Nephron (organoid): ENCODE measurements at regions not wholly inside any gene's neighbourhood (a gene's known extent, or its start where the extent isn't known, plus 50 kb on each side); places are given as distances from the start of the nearest gene placed in this dataset.
A peak's percentile ranks its signal among the peaks of the same experiment; 100 is the strongest.

Experiments used
- H3K27ac Mint-ChIP-seq, 3 experiments: 2 replicates each; pipeline ENCODE4 v1.8.0; 2020; ENCODE audit warnings: mixed read lengths in 3 of 3, mild to moderate bottlenecking in 2 of 3, moderate library complexity in 1 of 3
- H3K27me3 Mint-ChIP-seq: 2 replicates; pipeline ENCODE4 v1.8.0; 2021; ENCODE audit warnings: low read depth, mild to moderate bottlenecking, moderate library complexity, mixed read lengths
- H3K36me3 Mint-ChIP-seq: 2 replicates; pipeline ENCODE4 v1.8.0; 2020; ENCODE audit warnings: low read depth, mixed read lengths
- H3K4me1 Mint-ChIP-seq: 2 replicates; pipeline ENCODE4 v1.8.0; 2020; ENCODE audit warnings: mixed read lengths
- H3K4me3 Mint-ChIP-seq, 3 experiments: 2 replicates each; pipeline ENCODE4 v1.8.0; 2020; ENCODE audit warnings: mild to moderate bottlenecking in 3 of 3, mixed read lengths in 3 of 3, moderate library complexity in 2 of 3
- H3K9me3 Mint-ChIP-seq: 2 replicates; pipeline ENCODE4 v1.8.0; 2020; ENCODE audit warnings: mixed read lengths
- TF ChIP-seq, protein P1 (sequence below), 3 experiments: fragments of 200-600 bp; sonication (generic); IDR thresholded peaks; one replicate each; pipeline ENCODE4 v1.5.0; 2021; ENCODE audit warnings: antibody characterized with exemption in 3 of 3; ENCODE audit not compliant: unreplicated experiment in 3 of 3

DNA sequence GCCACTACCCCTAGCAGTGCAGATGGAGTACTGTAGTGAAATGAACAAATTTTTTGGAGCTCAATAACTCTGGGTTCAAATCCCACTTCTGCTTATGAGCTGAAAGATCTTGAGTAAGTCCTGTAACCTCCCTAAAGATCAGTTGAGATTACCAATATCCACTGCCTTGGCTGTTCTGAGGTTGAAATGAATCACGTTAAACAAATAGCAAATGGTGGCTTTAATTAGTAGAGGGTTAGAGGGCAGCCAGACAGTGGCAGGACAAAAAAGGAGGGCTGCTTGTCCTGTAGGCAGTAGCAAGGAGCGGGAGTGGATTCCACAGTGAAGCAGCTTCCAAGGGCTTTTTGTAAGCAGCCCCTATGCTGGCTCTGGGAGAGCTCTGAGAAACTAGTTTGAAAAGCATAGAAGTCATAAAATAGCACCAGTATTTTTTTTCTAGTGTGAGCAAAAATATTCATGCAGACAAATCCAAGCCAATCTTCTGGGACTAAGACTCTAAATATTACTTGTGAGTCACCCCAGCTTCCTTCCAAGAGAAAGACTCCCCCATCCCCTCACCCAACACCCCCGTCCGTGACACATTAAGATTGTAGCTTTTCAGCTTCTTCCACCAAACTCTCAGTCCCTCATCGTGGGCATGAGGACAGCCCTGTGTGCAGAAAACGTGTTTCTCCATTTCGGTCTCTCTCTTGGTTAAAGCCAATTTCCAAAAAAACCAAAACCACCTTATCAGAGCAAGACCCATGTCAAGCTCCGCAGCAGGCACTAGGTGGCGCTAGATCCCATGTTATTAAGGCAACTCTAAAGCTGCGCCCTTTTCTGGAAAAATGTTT, 123.5 kb upstream of the LGALSL start:
- Mint-ChIP-seq H3K36me3 (no peaks in the 10 kb centered on the region), H3K9me3 (no peaks in the 10 kb centered on the region), H3K4me3 (peak overlapping the region; percentile 52 to 80 (median 76)), H3K4me1 (peaks cover 46% of the 10 kb centered on the region), H3K27me3 (peaks cover 14% of the 10 kb centered on the region), H3K27ac (peak overlapping the region; percentile 83 to 88 (median 85))
- TF ChIP-seq, protein P1, sequence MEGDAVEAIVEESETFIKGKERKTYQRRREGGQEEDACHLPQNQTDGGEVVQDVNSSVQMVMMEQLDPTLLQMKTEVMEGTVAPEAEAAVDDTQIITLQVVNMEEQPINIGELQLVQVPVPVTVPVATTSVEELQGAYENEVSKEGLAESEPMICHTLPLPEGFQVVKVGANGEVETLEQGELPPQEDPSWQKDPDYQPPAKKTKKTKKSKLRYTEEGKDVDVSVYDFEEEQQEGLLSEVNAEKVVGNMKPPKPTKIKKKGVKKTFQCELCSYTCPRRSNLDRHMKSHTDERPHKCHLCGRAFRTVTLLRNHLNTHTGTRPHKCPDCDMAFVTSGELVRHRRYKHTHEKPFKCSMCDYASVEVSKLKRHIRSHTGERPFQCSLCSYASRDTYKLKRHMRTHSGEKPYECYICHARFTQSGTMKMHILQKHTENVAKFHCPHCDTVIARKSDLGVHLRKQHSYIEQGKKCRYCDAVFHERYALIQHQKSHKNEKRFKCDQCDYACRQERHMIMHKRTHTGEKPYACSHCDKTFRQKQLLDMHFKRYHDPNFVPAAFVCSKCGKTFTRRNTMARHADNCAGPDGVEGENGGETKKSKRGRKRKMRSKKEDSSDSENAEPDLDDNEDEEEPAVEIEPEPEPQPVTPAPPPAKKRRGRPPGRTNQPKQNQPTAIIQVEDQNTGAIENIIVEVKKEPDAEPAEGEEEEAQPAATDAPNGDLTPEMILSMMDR (IDR thresholded peaks at IDR 0.05; ENCODE audit: unreplicated experiment in 3 of 3) = peak; percentile 87 to 95 (median 91)

DNA sequence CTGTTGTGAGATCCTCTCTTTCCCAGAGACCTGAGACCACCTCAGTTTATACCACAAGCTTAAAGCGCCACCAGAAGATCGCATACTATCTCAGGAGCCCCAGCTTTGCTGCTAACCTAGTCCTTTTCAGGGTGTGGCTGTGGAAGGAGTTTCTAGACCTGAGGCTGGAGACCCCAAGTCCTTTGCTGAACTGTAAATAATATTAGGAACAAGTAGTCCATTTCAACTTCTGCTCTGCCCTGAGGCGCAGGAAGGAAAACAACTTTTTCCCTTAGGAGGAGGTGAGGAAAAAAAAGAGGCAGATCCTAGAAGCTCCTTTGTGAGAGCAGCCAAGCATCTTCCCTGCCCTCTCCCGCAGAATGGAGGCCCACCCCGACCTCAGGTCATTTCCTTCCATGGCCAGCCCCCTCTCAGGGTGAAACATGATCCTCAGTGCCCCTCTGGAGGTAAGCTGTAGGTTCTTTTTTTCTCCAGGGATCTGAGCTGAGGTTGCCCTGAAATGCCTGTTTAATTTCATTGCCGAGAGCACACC, 122.8 kb upstream of the LGALSL start:
- H3K27me3 Mint-ChIP-seq = peaks cover 7% of the 10 kb centered on the region
- peak overlapping the region in 2 of 3 experiments; percentile 52 to 80 for H3K4me3 Mint-ChIP-seq
- no peaks in the 10 kb centered on the region for H3K9me3 Mint-ChIP-seq
- H3K36me3 Mint-ChIP-seq = no peaks in the 10 kb centered on the region
- H3K27ac Mint-ChIP-seq = peak overlapping the region; percentile 83 to 88 (median 85)
- TF ChIP-seq, protein P1 (IDR thresholded peaks at IDR 0.05; ENCODE audit: unreplicated experiment in 3 of 3) = no peak
- peaks cover 46% of the 10 kb centered on the region for H3K4me1 Mint-ChIP-seq

DNA sequence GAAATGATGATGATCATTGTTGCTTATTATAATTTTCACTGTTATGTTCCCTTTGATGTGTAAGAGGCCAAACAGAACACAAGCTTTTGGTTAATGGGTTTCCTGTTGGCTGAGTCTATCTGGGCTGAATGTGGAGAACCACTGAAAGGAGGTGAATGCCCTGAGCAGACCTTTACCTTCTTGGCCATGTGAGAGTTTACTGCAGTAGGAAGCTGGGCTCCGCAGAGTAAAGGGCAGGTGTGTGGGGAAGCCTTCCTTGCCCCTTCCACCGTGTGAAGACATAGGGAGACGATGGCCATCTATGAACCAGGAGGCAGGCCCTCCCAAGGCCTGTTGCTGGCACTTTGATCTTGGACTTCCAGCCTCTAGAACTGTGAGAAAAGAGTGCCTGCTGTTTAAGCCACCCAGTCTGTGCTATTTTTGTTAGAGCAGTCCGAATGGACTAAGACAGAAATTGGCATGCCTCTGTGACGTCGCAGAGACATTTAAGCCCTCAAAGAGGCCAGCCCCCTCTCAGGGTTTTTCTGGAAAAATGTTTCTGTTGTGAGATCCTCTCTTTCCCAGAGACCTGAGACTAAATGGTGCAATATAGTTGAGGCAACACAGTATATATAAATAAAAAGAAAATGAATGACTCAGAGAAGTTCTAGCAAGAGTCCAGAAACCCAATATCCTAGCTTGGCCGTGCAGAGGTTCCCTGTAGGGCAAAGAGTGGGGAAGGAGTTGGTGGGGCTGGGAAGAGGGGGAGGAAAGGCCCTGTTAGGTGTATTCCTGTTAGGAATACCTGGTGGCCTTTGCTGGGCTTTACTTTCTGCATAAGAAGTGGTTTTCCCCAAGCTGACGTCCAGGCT, 121.9 kb upstream of the LGALSL start:
- no peaks in the 10 kb centered on the region for H3K36me3 Mint-ChIP-seq
- no peak overlapping the region for H3K4me3 Mint-ChIP-seq
- H3K27me3 Mint-ChIP-seq = peaks cover 6% of the 10 kb centered on the region
- peaks cover 46% of the 10 kb centered on the region for H3K4me1 Mint-ChIP-seq
- peak overlapping the region; percentile 61 to 88 (median 85) for H3K27ac Mint-ChIP-seq
- no peaks in the 10 kb centered on the region for H3K9me3 Mint-ChIP-seq
- TF ChIP-seq, protein P1 (IDR thresholded peaks at IDR 0.05; ENCODE audit: unreplicated experiment in 3 of 3) = no peak

DNA sequence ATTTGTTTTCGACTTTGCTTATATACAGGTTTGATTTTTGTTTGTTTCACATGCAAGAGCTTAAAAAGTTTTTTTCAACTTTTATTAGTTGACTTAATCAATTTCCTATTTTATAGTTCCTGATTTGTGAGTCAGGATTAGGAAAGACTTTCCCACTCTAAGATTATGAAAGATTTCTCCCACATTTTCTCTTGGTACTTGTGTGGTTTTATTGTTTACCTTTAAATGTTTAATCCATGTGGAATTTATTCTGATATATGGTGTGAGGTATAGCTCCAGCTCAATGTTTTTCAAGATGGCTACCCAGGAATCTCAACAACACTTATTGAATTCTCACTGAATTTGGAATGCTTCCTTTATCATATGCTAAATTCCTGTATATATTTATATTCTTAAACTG, 117.8 kb upstream of the LGALSL start:
- TF ChIP-seq, protein P1 (IDR thresholded peaks at IDR 0.05; ENCODE audit: unreplicated experiment in 3 of 3) = no peak
- H3K27me3 Mint-ChIP-seq = peaks cover 6% of the 10 kb centered on the region
- no peak overlapping the region for H3K27ac Mint-ChIP-seq
- H3K4me3 Mint-ChIP-seq = no peak overlapping the region
- no peaks in the 10 kb centered on the region for H3K9me3 Mint-ChIP-seq
- no peaks in the 10 kb centered on the region for H3K36me3 Mint-ChIP-seq
- H3K4me1 Mint-ChIP-seq = peaks cover 27% of the 10 kb centered on the region

DNA sequence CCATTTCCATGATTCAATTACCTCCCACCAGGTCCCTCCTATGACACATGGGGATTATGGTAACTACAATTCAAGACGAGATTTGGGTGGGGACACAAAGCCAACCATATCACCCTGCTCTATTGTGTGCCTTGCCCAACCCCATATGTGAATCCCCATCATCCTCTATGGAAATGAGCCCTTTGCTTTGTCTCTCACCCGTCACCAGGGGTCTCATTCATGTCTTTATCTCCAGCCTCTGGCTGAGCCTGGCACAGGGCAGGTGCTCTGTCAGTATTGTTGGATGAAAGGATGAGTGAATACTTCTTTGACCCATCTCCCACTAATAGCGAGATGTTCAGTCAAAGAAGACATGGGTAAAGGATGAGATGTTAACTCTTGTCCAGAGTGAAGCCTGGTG, 116.6 kb upstream of the LGALSL start:
- H3K36me3 Mint-ChIP-seq = no peaks in the 10 kb centered on the region
- no peaks in the 10 kb centered on the region for H3K9me3 Mint-ChIP-seq
- H3K27ac Mint-ChIP-seq = no peak overlapping the region
- H3K4me3 Mint-ChIP-seq = no peak overlapping the region
- peaks cover 19% of the 10 kb centered on the region for H3K4me1 Mint-ChIP-seq
- TF ChIP-seq, protein P1 (IDR thresholded peaks at IDR 0.05; ENCODE audit: unreplicated experiment in 3 of 3) = no peak
- peaks cover 6% of the 10 kb centered on the region for H3K27me3 Mint-ChIP-seq
